T-helper 2 cell treated with Interferon-gamma antibody and Interleukin-4, amounts not matched to agents 100 ng/mL and 5 ng/mL, for 36 hours (primary cell): ENCODE measurements at regions not wholly inside any gene's neighbourhood (a gene's known extent, or its start where the extent isn't known, plus 50 kb on each side); places are given as distances from the start of the nearest gene placed in this dataset.

Experiments
- intact Hi-C: fragments of 100-400 bp; cut with micrococcal nuclease; formaldehyde crosslinking; loops from one replicate; pipeline ENCODE4 v1.15.1; 2023

GRCh38 chr11:109745996-109746625 is 324.1 kb downstream of the C11orf87 start:
- intact Hi-C loops: no loop called here

GRCh38 chr11:109747839-109748238 is 325.8 kb downstream of the C11orf87 start:
- intact Hi-C loops: no loop called here

DNA sequence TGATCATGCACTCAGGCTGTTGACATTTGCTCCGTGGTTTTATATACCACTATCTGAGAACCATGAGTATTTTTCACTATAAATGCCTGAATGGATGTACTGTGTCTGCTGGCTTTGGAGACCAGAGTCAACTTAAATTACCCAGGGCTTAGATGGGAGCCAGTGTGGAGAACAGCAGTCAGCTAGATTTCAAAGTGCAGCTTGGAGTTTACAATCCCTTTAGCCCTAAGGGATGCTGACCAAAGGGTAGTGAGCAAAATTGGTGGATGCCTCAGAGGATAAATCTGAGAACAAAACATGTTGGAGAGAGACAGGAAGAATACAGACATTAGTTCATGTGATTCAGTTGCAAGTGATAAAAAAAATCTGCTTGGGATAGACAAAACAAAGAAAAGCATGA is 327.5 kb downstream of the C11orf87 start:
- intact Hi-C loops: no loop called here

GRCh38 chr11:109750964-109751363 is 329.0 kb downstream of the C11orf87 start:
- intact Hi-C loops: no loop called here

- intact Hi-C loops: no loop called here
These were observed 330.3 kb downstream of the C11orf87 start for GRCh38 chr11:109752212-109752825.

DNA sequence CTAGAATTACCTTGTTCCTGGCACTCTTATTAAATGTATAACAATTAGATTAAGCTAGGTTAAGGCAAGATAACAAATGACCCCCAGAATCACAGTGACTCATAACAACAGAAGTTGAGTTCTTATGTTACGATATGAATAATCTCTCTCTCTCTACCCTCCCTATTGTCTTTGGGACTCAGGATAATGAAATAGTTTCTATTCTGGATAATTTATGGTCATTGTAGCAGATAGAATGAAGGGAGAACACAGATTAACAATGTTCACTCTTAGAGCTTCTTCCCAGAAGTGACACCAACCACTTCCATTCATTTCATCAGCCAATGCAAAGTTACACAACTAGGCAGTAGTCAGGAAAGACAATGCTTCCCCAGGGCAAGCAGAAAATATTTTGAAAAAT is 334.5 kb downstream of the C11orf87 start:
- intact Hi-C loops: no loop called here

GRCh38 chr11:109756951-109757350 is 335.0 kb downstream of the C11orf87 start:
- intact Hi-C loops: no loop called here

GRCh38 chr11:109762546-109762945 is 330.6 kb upstream of the ZC3H12C start:
- intact Hi-C loops: no loop called here

- intact Hi-C loops: no loop called here
These were observed 327.4 kb upstream of the ZC3H12C start for GRCh38 chr11:109765709-109766311.

GRCh38 chr11:109769858-109770257 is 323.3 kb upstream of the ZC3H12C start:
- intact Hi-C loops: no loop called here

DNA sequence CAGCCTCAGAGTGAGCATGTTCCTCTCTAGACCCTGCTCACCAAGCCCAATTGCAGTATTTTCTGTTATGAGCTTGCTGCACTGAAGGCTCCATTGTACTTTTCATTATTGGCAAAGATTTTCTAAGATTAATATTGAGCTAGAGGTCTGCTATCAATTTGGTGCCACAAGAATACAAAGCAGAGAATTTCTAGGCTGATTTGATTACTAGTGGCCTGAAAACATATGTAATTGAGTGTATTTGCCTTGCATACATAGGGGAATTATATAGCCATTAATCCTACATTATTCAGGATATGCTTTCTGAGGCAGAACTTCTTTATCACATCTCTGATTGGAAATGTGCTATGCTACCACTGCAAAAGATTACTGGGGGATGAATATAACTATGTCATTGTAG is 322.9 kb upstream of the ZC3H12C start:
- intact Hi-C loops: no loop called here

DNA sequence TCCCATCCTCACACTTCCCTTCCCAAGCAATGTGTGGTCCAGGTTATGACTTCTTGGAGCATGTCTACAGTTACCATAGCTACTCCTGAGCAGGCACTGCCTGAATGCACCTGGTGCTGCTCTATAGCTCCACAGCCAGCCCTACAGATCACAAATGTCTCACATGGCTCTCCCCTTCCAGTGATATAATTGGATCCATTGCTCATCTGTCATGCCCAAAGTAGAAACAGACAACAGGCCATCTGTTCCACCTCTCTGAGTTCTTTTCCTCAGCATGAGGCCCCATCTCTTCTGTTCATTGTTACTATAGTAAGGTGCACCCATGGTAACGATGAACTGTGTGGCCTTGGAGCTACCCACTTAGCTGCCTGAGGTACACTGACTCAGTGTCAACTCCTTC is 320.3 kb upstream of the ZC3H12C start:
- intact Hi-C loops: no loop called here

DNA sequence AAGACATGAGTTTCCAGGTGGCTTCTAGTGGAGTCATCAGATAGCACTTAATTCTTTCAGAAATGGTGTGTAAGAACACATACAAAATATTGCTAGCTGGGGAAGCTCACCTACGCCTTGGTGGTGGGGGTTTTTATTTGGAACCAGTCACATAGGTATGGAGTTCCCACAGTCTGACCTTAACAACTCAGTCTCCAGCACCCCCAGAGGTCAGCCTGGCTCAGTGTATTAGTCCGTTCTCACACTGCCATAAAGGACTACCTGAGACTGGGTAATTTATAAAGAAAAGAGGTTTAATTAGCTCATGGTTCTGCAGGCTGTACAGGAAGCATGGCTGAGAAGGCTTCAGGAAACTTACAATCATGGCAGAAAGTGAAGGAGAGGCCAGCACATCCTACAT is 317.5 kb upstream of the ZC3H12C start:
- intact Hi-C loops: no loop called here

DNA sequence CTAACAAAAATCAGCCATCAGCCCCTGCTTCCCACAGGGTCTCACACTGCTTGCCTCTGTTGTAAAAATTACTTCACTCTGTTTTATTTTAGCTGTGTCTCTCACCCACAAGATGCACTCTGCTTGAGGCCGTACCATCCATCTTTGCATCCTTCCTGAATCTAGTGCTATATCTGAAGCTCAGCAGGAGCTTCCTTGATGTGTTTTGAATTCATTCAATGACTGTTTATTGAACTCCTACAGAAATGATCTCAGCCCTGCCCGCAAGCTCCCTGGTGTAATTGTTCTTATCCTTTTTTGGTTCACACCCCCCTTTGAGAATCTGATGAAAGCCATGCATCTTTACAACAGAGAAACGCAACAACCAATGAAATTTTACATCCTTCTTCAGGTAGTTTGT is 310.2 kb upstream of the ZC3H12C start:
- intact Hi-C loops: no loop called here

GRCh38 chr11:109783840-109784239 is 309.4 kb upstream of the ZC3H12C start:
- intact Hi-C loops: no loop called here

DNA sequence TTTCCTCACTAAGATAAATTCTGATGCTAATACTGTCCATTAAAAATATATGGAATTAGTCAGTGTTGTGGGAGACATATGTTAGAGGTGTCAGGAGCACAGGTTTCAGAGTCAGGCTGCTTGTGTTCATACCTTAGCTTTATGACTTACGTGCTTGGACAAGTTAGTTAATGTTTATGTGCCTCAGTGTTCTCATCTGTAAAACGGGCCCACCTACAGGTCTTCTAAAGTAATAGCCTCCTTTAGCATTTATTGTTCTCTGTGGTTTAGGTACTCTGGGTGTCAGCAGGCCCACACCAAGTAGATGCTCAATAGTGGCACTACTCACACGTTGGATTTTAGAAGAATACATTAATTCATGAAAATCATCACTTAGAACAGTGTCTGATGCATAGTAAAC is 308.7 kb upstream of the ZC3H12C start:
- intact Hi-C loops: no loop called here

- intact Hi-C loops: no loop called here
These were observed 308.0 kb upstream of the ZC3H12C start for GRCh38 chr11:109785198-109785597.

DNA sequence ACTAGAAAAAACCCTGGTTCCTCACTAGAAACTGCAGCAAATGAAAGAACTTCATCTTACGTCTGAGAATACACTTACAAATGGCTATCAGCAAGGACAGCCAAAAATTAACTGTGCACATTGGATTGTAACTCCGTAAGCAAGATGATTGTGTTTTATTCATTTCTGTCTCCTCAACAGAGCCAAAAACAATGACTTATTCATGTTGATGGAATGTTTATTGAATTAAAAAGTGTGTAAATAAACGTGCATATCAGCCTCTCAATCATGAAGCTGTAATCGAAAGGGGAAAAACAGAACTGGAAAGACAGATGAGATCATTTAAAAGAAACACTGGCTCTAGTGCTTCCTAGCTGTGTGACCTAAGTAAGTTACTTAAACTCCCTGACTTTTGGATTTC is 307.5 kb upstream of the ZC3H12C start:
- intact Hi-C loops: no loop called here

GRCh38 chr11:109788948-109789490 is 304.2 kb upstream of the ZC3H12C start:
- intact Hi-C loops: no loop called here

- intact Hi-C loops: no loop called here
These were observed 303.3 kb upstream of the ZC3H12C start for GRCh38 chr11:109789901-109790300.

GRCh38 chr11:109791337-109791736 is 301.9 kb upstream of the ZC3H12C start:
- intact Hi-C loops: no loop called here

DNA sequence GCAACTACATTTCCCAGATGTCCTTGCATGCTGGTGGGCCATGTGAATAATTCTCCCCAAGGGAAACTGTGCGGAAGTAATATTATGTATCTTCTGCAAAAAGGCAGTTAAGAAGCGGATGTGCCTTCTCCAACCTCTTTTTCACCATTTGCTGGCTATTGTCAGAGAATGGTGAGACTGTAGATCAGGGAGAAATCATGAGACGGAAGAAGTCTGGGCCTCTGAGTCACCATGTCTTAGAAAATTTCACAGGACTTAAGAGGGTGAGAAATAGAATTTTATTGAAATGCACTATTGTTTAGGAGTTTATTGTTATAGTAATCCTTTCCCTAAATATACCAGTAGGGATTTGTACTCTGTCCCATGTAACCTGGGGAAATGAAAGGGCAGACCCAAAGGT is 298.7 kb upstream of the ZC3H12C start:
- intact Hi-C loops: no loop called here

DNA sequence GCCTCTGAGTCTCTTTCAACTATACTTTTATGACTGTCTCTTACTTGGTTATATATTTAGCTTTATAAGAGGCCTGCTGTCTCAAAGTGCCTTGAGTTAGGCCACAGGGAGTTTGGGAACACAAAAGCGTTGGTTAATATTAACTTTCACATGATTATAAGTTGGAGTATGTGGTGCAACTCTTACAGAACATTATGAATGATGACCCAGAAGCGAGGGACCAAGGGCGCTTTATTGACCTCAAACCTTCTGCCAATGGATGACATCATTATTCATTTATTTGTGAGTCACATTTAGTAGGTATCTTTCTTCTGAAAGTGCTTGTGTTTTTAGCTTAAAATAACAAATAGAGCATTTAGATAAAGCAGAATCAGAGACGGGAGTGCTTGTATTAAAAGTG is 298.0 kb upstream of the ZC3H12C start:
- intact Hi-C loops: no loop called here
